ENCODE measurements at regions not wholly inside any gene's neighbourhood (a gene's known extent, or its start where the extent isn't known, plus 50 kb on each side); places are given as distances from the start of the nearest gene placed in this dataset.

GRCh38 chr12:75646329-75647210 is 135.2 kb upstream of the KRR1 start:
- Histone ChIP-seq H3K9me2 (no peaks in the 10 kb centered on the region), H3K4me3 (ENCODE audit: low read depth in 2 of 2, low read length in 1 of 2) (no peak overlapping the region), H3K79me2 (ENCODE audit: insufficient read depth) (no peaks in the 10 kb centered on the region; the same call in 1 of the 2 replicates), H3K27ac (ENCODE audit: low read depth in 2 of 2, low read length in 1 of 2) (no peak overlapping the region), H2AFZ (ENCODE audit: low read depth) (no peak overlapping the region), H3K27me3 (ENCODE audit: insufficient read depth) (no peaks in the 10 kb centered on the region), H3K9ac (no peak overlapping the region), H3K9me3 (no peaks in the 10 kb centered on the region), H3K4me1 (ENCODE audit: control insufficient read depth in 1 of 2, insufficient read depth in 2 of 2, low read depth in 1 of 2, low read length in 1 of 2) (no peaks in the 10 kb centered on the region; a peak in 1 of 4 replicates), H3K36me3 (replicated peaks in 1 of 2; ENCODE audit: control insufficient read depth in 1 of 2, insufficient read depth in 2 of 2, low read length in 1 of 2) (no peaks in the 10 kb centered on the region), H3K4me2 (no peak overlapping the region), H4K20me1 (ENCODE audit: insufficient read depth) (no peaks in the 10 kb centered on the region), H3F3A (replicated peaks; ENCODE audit: insufficient read depth) (no peaks in the 10 kb centered on the region)
- ChIA-PET CTCF (interaction anchor here (1.8 kb wide), 1 partner anchor 391 kb away, joined by 4 read pairs; no protein-coding TSS in a partner anchor), POLR2A (no interaction called here)
- TF ChIP-seq USF1 (IDR thresholded peaks at IDR 0.05; ENCODE audit: borderline replicate concordance, low read depth) (no peak), JUND (IDR thresholded peaks at IDR 0.05) (no peak), RFX5 (IDR thresholded peaks at IDR 0.05; ENCODE audit: low read length) (no peak), MXI1 (IDR thresholded peaks at IDR 0.05; ENCODE audit: low read depth, low read length) (no peak), CHD2 (IDR thresholded peaks at IDR 0.05; ENCODE audit: low read length, partially characterized antibody) (no peak), EZH2phosphoT487 (IDR thresholded peaks at IDR 0.05; ENCODE audit: borderline replicate concordance, low read depth) (no peak), TAF1 (IDR thresholded peaks at IDR 0.05; ENCODE audit: borderline replicate concordance, low read depth, low read length) (no peak), ELF1 (IDR thresholded peaks at IDR 0.05) (no peak), TEAD4 (IDR thresholded peaks at IDR 0.05; ENCODE audit: borderline replicate concordance, insufficient read depth) (no peak), MEF2A (IDR thresholded peaks at IDR 0.05; ENCODE audit: borderline replicate concordance, low read depth) (no peak), FOSL2 (IDR thresholded peaks at IDR 0.05; ENCODE audit: borderline replicate concordance, low read depth) (no peak), FOXM1 (IDR thresholded peaks at IDR 0.05; ENCODE audit: low read depth) (no peak), YY1 (IDR thresholded peaks at IDR 0.05; ENCODE audit: low read depth) (no peak), ZBTB33 (IDR thresholded peaks at IDR 0.05; ENCODE audit: borderline replicate concordance, low read depth) (no peak), PBX3 (IDR thresholded peaks at IDR 0.05) (no peak), REST (IDR thresholded peaks at IDR 0.05; ENCODE audit: low read depth, low read length) (no peak)
- 90% methylated on average over 4 of the region's 4 CpGs for WGBS (ENCODE audit: low lambda C conversion rate)
- DNase-seq, result no peak
